Gastrocnemius medialis (tissue), 4 donors: ENCODE measurements at regions not wholly inside any gene's neighbourhood (a gene's known extent, or its start where the extent isn't known, plus 50 kb on each side); places are given as distances from the start of the nearest gene placed in this dataset.

ENCODE experiments used
- ATAC-seq, 2 donors: fragments of 150-250 bp; one replicate each; pipeline ENCODE4 v1.9.1; 2016
- DNase-seq, 2 donors: peaks; one replicate each; pipeline ENCODE4 v3.0.0-alpha.2; 2019
- H3K27ac ChIP-seq, 4 donors: fragments of 200-600 bp; sonication (generic); 1 replicate in 1 of 4; 2 replicates in 3 of 4; pipeline ENCODE4 v1.5.1; 2016 to 2018; ENCODE audit warnings: mild to moderate bottlenecking in 2 of 4, moderate library complexity in 1 of 4
- H3K27me3 ChIP-seq, 3 donors: fragments of 200-600 bp; sonication (generic) in 2 of 3; 1 replicate in 1 of 3; 2 replicates in 2 of 3; pipeline versions ENCODE4 v1.5.1 to v1.6.0; 2016 to 2019; ENCODE audit warnings: mild to moderate bottlenecking in 1 of 3, moderate library complexity in 1 of 3
- H3K36me3 ChIP-seq, 2 donors: fragments of 200-600 bp; sonication (generic) in 1 of 2; one replicate each; pipeline ENCODE4 v1.5.1; 2017 to 2018
- H3K4me1 ChIP-seq, 2 donors: fragments of 200-600 bp; sonication (generic) in 1 of 2; one replicate each; pipeline ENCODE4 v1.5.1; 2016 to 2017; ENCODE audit warnings: mild to moderate bottlenecking in 2 of 2
- H3K4me3 ChIP-seq, 4 donors: fragments of 200-600 bp; sonication (generic) in 3 of 4; 1 replicate in 1 of 4; 2 replicates in 3 of 4; pipeline ENCODE4 v1.5.1; 2016 to 2019; ENCODE audit warnings: mild to moderate bottlenecking in 2 of 4
- H3K9me3 ChIP-seq, 3 donors: fragments of 200-600 bp; sonication (generic) in 2 of 3; 1 replicate in 1 of 3; 2 replicates in 2 of 3; pipeline ENCODE4 v1.5.1; 2016 to 2019
- CTCF ChIP-seq, 5 experiments: fragments of 450-650 bp in 3 of 5; fragments of 200-600 bp in 2 of 5; sonication (generic) in 2 of 5; IDR thresholded peaks in 4 of 5; conservative IDR thresholded peaks in 1 of 5; 1 replicate in 4 of 5; 2 replicates in 1 of 5; pipeline ENCODE4 v1.5.1; 2016 to 2019; ENCODE audit warnings: antibody characterized with exemption in 5 of 5, mild to moderate bottlenecking in 3 of 5, moderate library complexity in 3 of 5
- POLR2A ChIP-seq, 2 donors: fragments of 450-650 bp; IDR thresholded peaks; one replicate each; pipeline ENCODE4 v1.6.1; 2017; ENCODE audit warnings: antibody characterized with exemption in 2 of 2, mild to moderate bottlenecking in 2 of 2, moderate library complexity in 2 of 2
- in situ Hi-C, 4 donors: fragments of 200-750 bp; cut with MboI; loops; one replicate each; pipeline versions ENCODE4 v1.15.0 to v1.8.0; 2017; ENCODE audit warnings: low sequenced_read_pairs in 4 of 4
- intact Hi-C: fragments of 100-400 bp; cut with DNase I; formaldehyde crosslinking; loops from one replicate; pipeline ENCODE4 v1.15.1; 2023; ENCODE audit warnings: low total_unique reads

DNA sequence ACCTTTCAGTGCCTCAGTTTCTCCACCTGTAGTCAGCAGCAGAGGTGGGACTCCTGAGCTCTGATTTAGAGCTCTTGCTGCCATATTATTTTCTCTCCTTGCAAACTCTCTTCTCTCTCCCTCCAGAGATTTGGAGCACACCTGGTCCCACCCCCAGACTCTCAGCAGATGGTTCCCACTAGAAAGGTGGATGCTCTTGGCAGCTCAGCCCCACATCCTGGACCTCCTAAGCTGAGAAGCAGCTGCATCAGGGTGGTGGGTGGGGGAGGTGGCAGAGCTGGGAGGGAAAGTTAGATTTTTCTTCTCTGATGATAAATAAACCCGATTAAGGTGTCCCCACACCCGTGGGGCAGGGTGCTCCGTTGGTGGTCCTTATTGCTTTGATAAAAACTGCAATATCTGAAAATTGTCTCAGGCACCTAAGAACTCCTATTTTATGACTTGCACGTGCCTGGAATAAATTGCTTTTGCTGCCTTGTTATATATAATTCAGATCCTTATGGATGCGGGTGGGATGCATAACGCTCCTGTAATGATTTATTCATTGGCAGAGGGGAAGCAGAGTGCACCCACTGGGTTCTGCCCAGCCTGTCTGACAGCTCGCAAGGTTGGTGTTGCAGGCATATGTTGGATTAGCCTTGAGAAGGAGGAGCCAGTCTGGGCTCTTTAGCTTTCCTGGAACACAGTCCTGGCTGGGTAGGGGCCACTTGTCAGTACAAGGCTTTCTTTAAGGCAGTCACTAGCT, 214.2 kb downstream of the SUDS3 start:
- Histone ChIP-seq H3K4me3 (no peak overlapping the region), H3K4me1 (no peaks in the 10 kb centered on the region), H3K27me3 (no peaks in the 10 kb centered on the region), H3K36me3 (no peaks in the 10 kb centered on the region), H3K9me3 (no peaks in the 10 kb centered on the region), H3K27ac (no peak overlapping the region)
- in situ Hi-C loops: no loop called here
- no peak for ATAC-seq
- intact Hi-C loops: no loop called here
- no peak for DNase-seq
- TF ChIP-seq CTCF (IDR thresholded peaks at IDR 0.05 in 4 of 5, conservative IDR thresholded peaks at IDR 0.05 in 1 of 5) (no peak), POLR2A (IDR thresholded peaks at IDR 0.05) (no peak)

DNA sequence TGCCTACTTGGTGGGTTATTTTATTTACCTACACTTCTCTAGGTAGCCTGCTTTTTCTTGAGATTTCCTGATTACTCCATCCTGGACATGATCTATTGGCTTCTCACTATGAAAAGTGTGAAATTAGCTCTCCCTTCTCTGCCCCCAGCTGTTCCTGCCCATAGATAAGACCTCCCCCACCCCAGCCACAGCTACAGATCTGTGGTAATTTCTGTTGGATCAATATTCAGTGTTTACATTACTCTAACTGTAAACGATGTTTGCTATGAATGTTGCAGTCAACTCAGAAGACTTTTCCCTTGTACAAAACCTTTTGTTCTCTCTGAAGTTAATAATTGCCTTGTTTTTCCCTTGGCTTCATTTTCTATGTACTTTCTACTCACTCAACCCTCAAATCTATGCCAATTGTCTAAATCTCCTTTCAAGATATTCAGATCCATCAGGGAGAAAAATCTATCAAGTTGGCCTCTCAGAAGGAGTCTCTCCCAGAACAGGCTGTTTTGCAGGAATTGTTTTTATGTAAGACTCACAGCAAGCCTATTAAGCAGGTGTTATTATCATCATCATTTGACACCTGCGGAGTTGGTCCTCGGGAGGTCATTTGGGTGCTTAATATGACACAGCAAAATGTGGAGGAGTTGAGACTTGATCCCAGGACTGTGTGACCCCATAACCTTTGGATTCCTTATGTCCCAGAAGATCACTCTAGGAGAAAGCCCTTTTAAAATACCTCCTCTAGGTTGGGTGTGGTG, 227.4 kb downstream of the SUDS3 start:
- TF ChIP-seq CTCF (IDR thresholded peaks at IDR 0.05 in 4 of 5, conservative IDR thresholded peaks at IDR 0.05 in 1 of 5): no peak
- no peak for TF ChIP-seq POLR2A (IDR thresholded peaks at IDR 0.05)
- no peaks in the 10 kb centered on the region for H3K9me3 ChIP-seq
- H3K36me3 ChIP-seq: no peaks in the 10 kb centered on the region
- intact Hi-C loops (no loop called here), in situ Hi-C loops (loop anchor here (10.0 to 25.0 kb wide), 2 partner anchors 166 to 199 kb away; no protein-coding TSS in a partner anchor)
- H3K27me3 ChIP-seq: no peaks in the 10 kb centered on the region
- H3K27ac ChIP-seq: no peak overlapping the region
- no peaks in the 10 kb centered on the region for H3K4me1 ChIP-seq
- no peak overlapping the region for H3K4me3 ChIP-seq
- DNase-seq (no peak), ATAC-seq (no peak)

GRCh38 chr12:118606690-118607089, 230.3 kb downstream of the SUDS3 start:
- Histone ChIP-seq H3K36me3 (no peaks in the 10 kb centered on the region), H3K9me3 (no peaks in the 10 kb centered on the region), H3K27me3 (no peaks in the 10 kb centered on the region), H3K4me1 (no peaks in the 10 kb centered on the region), H3K27ac (no peak overlapping the region), H3K4me3 (no peak overlapping the region)
- ATAC-seq (no peak), DNase-seq (no peak)
- in situ Hi-C loops: loop anchor here (10.0 to 25.0 kb wide), 2 partner anchors 169 to 202 kb away; no protein-coding TSS in a partner anchor
- intact Hi-C loops: loop anchor here (5.0 kb wide), 1 partner anchor 204 kb away; no protein-coding TSS in a partner anchor
- no peak for TF ChIP-seq CTCF (IDR thresholded peaks at IDR 0.05 in 4 of 5, conservative IDR thresholded peaks at IDR 0.05 in 1 of 5)
- TF ChIP-seq POLR2A (IDR thresholded peaks at IDR 0.05): no peak

DNA sequence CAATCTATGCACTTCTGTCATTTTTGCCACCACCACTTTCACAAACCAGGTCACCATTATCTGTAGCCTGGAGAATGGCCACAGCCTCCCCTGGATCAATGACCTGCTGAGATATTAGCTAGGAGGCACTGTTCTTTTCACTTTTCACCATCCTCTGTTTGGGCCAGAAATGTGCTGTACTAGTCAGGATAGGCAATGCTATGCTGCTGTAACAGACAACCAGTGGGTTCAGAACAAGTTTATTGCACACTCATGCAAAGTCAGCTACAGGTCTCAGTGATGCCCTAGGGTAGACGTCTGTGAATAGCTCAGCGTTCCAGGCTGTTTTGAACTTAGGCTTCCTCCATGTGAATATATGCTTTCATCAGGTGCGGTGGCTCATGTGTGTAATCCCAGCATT, 231.5 kb downstream of the SUDS3 start:
- no peak overlapping the region for H3K27ac ChIP-seq
- no peaks in the 10 kb centered on the region for H3K4me1 ChIP-seq
- no peaks in the 10 kb centered on the region for H3K9me3 ChIP-seq
- no peak overlapping the region for H3K4me3 ChIP-seq
- in situ Hi-C loops (loop anchor here (10.0 to 25.0 kb wide), 2 partner anchors 171 to 203 kb away; no protein-coding TSS in a partner anchor), intact Hi-C loops (loop anchor here (5.0 kb wide), 1 partner anchor 206 kb away; no protein-coding TSS in a partner anchor)
- DNase-seq (no peak), ATAC-seq (no peak)
- H3K27me3 ChIP-seq: no peaks in the 10 kb centered on the region
- no peaks in the 10 kb centered on the region for H3K36me3 ChIP-seq
- no peak for TF ChIP-seq CTCF (IDR thresholded peaks at IDR 0.05 in 4 of 5, conservative IDR thresholded peaks at IDR 0.05 in 1 of 5)
